MM.1S (cell line): ENCODE measurements at regions not wholly inside any gene's neighbourhood (a gene's known extent, or its start where the extent isn't known, plus 50 kb on each side); places are given as distances from the start of the nearest gene placed in this dataset.

ENCODE experiments used
- DNase-seq: peaks from one replicate; pipeline ENCODE4 v3.0.0-alpha.2; 2015
- H2AFZ ChIP-seq: fragments of 300-600 bp; sonication (generic); 2 replicates; pipeline ENCODE4 v1.6.0; 2016; ENCODE audit warnings: antibody characterized with exemption, low read length
- H3F3A ChIP-seq: fragments of 300-600 bp; sonication (generic); 2 replicates; pipeline ENCODE4 v1.6.1; 2016; ENCODE audit warnings: mild to moderate bottlenecking, antibody characterized with exemption, low read length, moderate library complexity, mixed read lengths; ENCODE audit not compliant: insufficient read depth
- H3K27ac ChIP-seq: fragments of 300-600 bp; sonication (generic); 2 replicates; pipeline ENCODE4 v1.5.1; 2016; ENCODE audit warnings: mild to moderate bottlenecking, low read length
- H3K27me3 ChIP-seq: fragments of 300-600 bp; sonication (generic); replicated peaks from 2 replicates; pipeline ENCODE4 v1.6.0; 2016; ENCODE audit warnings: low read length; ENCODE audit not compliant: insufficient read depth
- H3K36me3 ChIP-seq: fragments of 300-600 bp; sonication (generic); replicated peaks from 2 replicates; pipeline ENCODE4 v1.6.1; 2016; ENCODE audit warnings: mild to moderate bottlenecking, low read length, mixed read lengths; ENCODE audit not compliant: insufficient read depth
- H3K4me1 ChIP-seq: fragments of 300-600 bp; sonication (generic); 2 replicates; pipeline ENCODE4 v1.6.1; 2016; ENCODE audit warnings: low read length, mixed read lengths
- H3K4me2 ChIP-seq: fragments of 300-600 bp; sonication (generic); 2 replicates; pipeline ENCODE4 v1.6.0; 2016; ENCODE audit warnings: low read depth, low read length
- H3K4me3 ChIP-seq: fragments of 300-600 bp; sonication (generic); 2 replicates; pipeline ENCODE4 v1.5.1; 2016; ENCODE audit warnings: low read length, mixed read lengths
- H3K79me2 ChIP-seq: fragments of 300-600 bp; sonication (generic); 2 replicates; pipeline ENCODE4 v1.6.1; 2016; ENCODE audit warnings: mixed run types, low read length, mixed read lengths
- H3K9ac ChIP-seq: fragments of 300-600 bp; sonication (generic); 2 replicates; pipeline ENCODE4 v1.6.1; 2016; ENCODE audit warnings: low read length, mixed read lengths
- H3K9me2 ChIP-seq: fragments of 300-600 bp; sonication (generic); replicated peaks from 2 replicates; pipeline ENCODE4 v1.6.1; 2016; ENCODE audit warnings: mild to moderate bottlenecking, low read length, mixed read lengths; ENCODE audit not compliant: insufficient read depth
- H3K9me3 ChIP-seq: fragments of 300-600 bp; sonication (generic); replicated peaks from 2 replicates; pipeline ENCODE4 v1.6.1; 2016; ENCODE audit warnings: mild to moderate bottlenecking, low read length, mixed read lengths; ENCODE audit not compliant: insufficient read depth
- H4K20me1 ChIP-seq: fragments of 300-600 bp; sonication (generic); 2 replicates; pipeline ENCODE4 v1.6.1; 2016; ENCODE audit warnings: mild to moderate bottlenecking, low read length, moderate library complexity, mixed read lengths; ENCODE audit not compliant: insufficient read depth
- CTCF ChIP-seq: fragments of 300-600 bp; sonication (generic); IDR thresholded peaks from 2 replicates; pipeline ENCODE4 v1.5.1; 2016; ENCODE audit warnings: antibody characterized with exemption, low read length, mixed read lengths
- EZH2 ChIP-seq: fragments of 300-600 bp; sonication (generic); optimal IDR thresholded peaks from 2 replicates; pipeline ENCODE3; 2017; ENCODE audit warnings: low read depth, mild to moderate bottlenecking, antibody characterized with exemption, low read length, mixed read lengths
- EZH2phosphoT487 ChIP-seq: fragments of 300-600 bp; sonication (generic); IDR thresholded peaks from 2 replicates; pipeline ENCODE4 v1.6.1; 2018; ENCODE audit warnings: antibody characterized with exemption, low read length

GRCh38 chr14:53784688-53785087 lies 171.9 kb downstream of the BMP4 start:
- H3K79me2 ChIP-seq = no peaks in the 10 kb centered on the region
- H3K4me1 ChIP-seq = no peaks in the 10 kb centered on the region
- no peak for DNase-seq
- no peaks in the 10 kb centered on the region for H4K20me1 ChIP-seq
- no peak overlapping the region for H3K4me3 ChIP-seq
- H3K9me2 ChIP-seq = no peaks in the 10 kb centered on the region
- no peaks in the 10 kb centered on the region for H3F3A ChIP-seq
- no peak overlapping the region for H2AFZ ChIP-seq
- no peaks in the 10 kb centered on the region for H3K9me3 ChIP-seq
- H3K27ac ChIP-seq = no peak overlapping the region
- H3K36me3 ChIP-seq = no peaks in the 10 kb centered on the region
- TF ChIP-seq EZH2 = no peak
- no peak for TF ChIP-seq EZH2phosphoT487
- no peak for TF ChIP-seq CTCF
- H3K27me3 ChIP-seq = no peaks in the 10 kb centered on the region
- H3K9ac ChIP-seq = no peak overlapping the region
- no peak overlapping the region for H3K4me2 ChIP-seq

- no peak for TF ChIP-seq EZH2
- TF ChIP-seq EZH2phosphoT487 = no peak
- no peak for TF ChIP-seq CTCF
- H3K4me1 ChIP-seq = no peaks in the 10 kb centered on the region
- H3K4me2 ChIP-seq = no peak overlapping the region
- no peaks in the 10 kb centered on the region for H3F3A ChIP-seq
- H3K27me3 ChIP-seq = no peaks in the 10 kb centered on the region
- no peak overlapping the region for H3K9ac ChIP-seq
- no peak overlapping the region for H3K4me3 ChIP-seq
- H3K36me3 ChIP-seq = no peaks in the 10 kb centered on the region
- no peak for DNase-seq
- H3K9me3 ChIP-seq = no peaks in the 10 kb centered on the region
- H3K27ac ChIP-seq = no peak overlapping the region
- H3K9me2 ChIP-seq = no peaks in the 10 kb centered on the region
- no peaks in the 10 kb centered on the region for H3K79me2 ChIP-seq
- H4K20me1 ChIP-seq = no peaks in the 10 kb centered on the region
- no peak overlapping the region for H2AFZ ChIP-seq
These were observed 173.4 kb downstream of the BMP4 start for GRCh38 chr14:53783256-53783655.

GRCh38 chr14:53780051-53780555 lies 176.5 kb downstream of the BMP4 start:
- DNase-seq = no peak
- Histone ChIP-seq H3K79me2 (no peaks in the 10 kb centered on the region), H3K9ac (no peak overlapping the region), H3K4me2 (no peak overlapping the region), H3K9me3 (no peaks in the 10 kb centered on the region), H3K4me1 (no peaks in the 10 kb centered on the region), H3F3A (no peaks in the 10 kb centered on the region), H3K9me2 (no peaks in the 10 kb centered on the region), H3K36me3 (no peaks in the 10 kb centered on the region), H3K27me3 (no peaks in the 10 kb centered on the region), H3K27ac (no peak overlapping the region), H2AFZ (no peak overlapping the region), H3K4me3 (no peak overlapping the region), H4K20me1 (no peaks in the 10 kb centered on the region)
- TF ChIP-seq EZH2 = no peak
- TF ChIP-seq EZH2phosphoT487 = no peak
- no peak for TF ChIP-seq CTCF

GRCh38 chr14:53779301-53779700 lies 177.3 kb downstream of the BMP4 start:
- Histone ChIP-seq H3K9me2 (no peaks in the 10 kb centered on the region), H3F3A (no peaks in the 10 kb centered on the region), H3K4me3 (no peak overlapping the region), H2AFZ (no peak overlapping the region), H3K79me2 (no peaks in the 10 kb centered on the region), H4K20me1 (no peaks in the 10 kb centered on the region), H3K27me3 (no peaks in the 10 kb centered on the region), H3K36me3 (no peaks in the 10 kb centered on the region), H3K27ac (no peak overlapping the region), H3K9me3 (no peaks in the 10 kb centered on the region), H3K4me1 (no peaks in the 10 kb centered on the region), H3K9ac (no peak overlapping the region), H3K4me2 (no peak overlapping the region)
- no peak for TF ChIP-seq EZH2phosphoT487
- TF ChIP-seq CTCF = no peak
- TF ChIP-seq EZH2 = no peak
- DNase-seq = no peak
